ENCODE measurements at regions not wholly inside any gene's neighbourhood (a gene's known extent, or its start where the extent isn't known, plus 50 kb on each side); places are given as distances from the start of the nearest gene placed in this dataset.

- intact Hi-C loops (cut with micrococcal nuclease) = loop anchor here (2.0 to 5.0 kb wide), 5 partner anchors 14 to 118 kb away; no protein-coding TSS in a partner anchor
- H3K36me3 Mint-ChIP-seq = peaks cover 24 to 40% of the 10 kb centered on the region in 2 donors
These were observed 232.3 kb upstream of the ITGA4 start for GRCh38 chr2:181224866-181225265.

GRCh38 chr2:181228661-181229060, 228.5 kb upstream of the ITGA4 start:
- no peak overlapping the region for H3K4me3 Mint-ChIP-seq
- no peak overlapping the region for H3K27ac ChIP-seq (ENCODE audit: low read depth, low read length)
- H3K27ac Mint-ChIP-seq = no peak overlapping the region
- intact Hi-C loops (cut with micrococcal nuclease) = no loop called here
- ChIA-PET CTCF (ENCODE audit: partially characterized antibody) (interaction anchor here (1.0 to 2.4 kb wide), 6 partner anchors 10 to 124 kb away, joined by 3 to 7 read pairs (median 4); no protein-coding TSS in a partner anchor), POLR2A (ENCODE audit: partially characterized antibody) (interaction anchor here (0.9 to 1.6 kb wide), 4 partner anchors 13 to 116 kb away, joined by 3 to 6 read pairs (median 4); no protein-coding TSS in a partner anchor)
- H3K9me3 Mint-ChIP-seq = peaks cover 0 to 21% (median 8%) of the 10 kb centered on the region in 8 donors
- DNase-seq = no peak
- no peak overlapping the region for H3K4me3 ChIP-seq (ENCODE audit: low read length in 2 of 2)
- H3K4me1 Mint-ChIP-seq = peaks cover 17 to 29% (median 18%) of the 10 kb centered on the region in 4 donors
- no peaks in the 10 kb centered on the region for H3K36me3 ChIP-seq (ENCODE audit: insufficient read depth, low read length)
- H3K4me1 ChIP-seq (ENCODE audit: insufficient read depth, low read length) = peaks cover 21% of the 10 kb centered on the region
- no peaks in the 10 kb centered on the region for H3K9me3 ChIP-seq (ENCODE audit: control insufficient read depth in 1 of 2, low read length in 2 of 2)
- no peaks in the 10 kb centered on the region for H3K27me3 ChIP-seq (ENCODE audit: insufficient read depth, low read length)
- H3K36me3 Mint-ChIP-seq = peaks cover 27 to 55% of the 10 kb centered on the region in 2 donors
- H3K27me3 Mint-ChIP-seq = no peaks in the 10 kb centered on the region

More at GRCh38 chr2:181224866-181225265, 232.3 kb upstream of the ITGA4 start:
- peaks cover 37% of the 10 kb centered on the region for H3K4me1 ChIP-seq (ENCODE audit: insufficient read depth, low read length)
- Mint-ChIP-seq H3K27me3 (no peaks in the 10 kb centered on the region), H3K27ac (peak overlapping the region; percentile 88 to 99 (median 94)), H3K4me3 (peak overlapping the region; percentile 31 to 80 (median 61)), H3K4me1 (peaks cover 22 to 40% (median 30%) of the 10 kb centered on the region in 4 donors), H3K9me3 (peaks cover 0 to 42% (median 17%) of the 10 kb centered on the region in 8 donors)
- H3K27me3 ChIP-seq (ENCODE audit: insufficient read depth, low read length) = no peaks in the 10 kb centered on the region
- H3K4me3 ChIP-seq (ENCODE audit: low read length in 2 of 2) = no peak overlapping the region
- peak in 4 of 5 donors; percentile 50 to 71 (median 60) for DNase-seq
- H3K9me3 ChIP-seq (ENCODE audit: control insufficient read depth in 1 of 2, low read length in 2 of 2) = no peaks in the 10 kb centered on the region
- POLR2A ChIA-PET (ENCODE audit: partially characterized antibody) = interaction anchor here (0.6 to 3.8 kb wide), 11 partner anchors 12 to 232 kb away, joined by 3 to 27 read pairs (median 6); partner anchors contain the start of gene ITGA4
- peak overlapping the region; percentile 61 for H3K27ac ChIP-seq (ENCODE audit: low read depth, low read length)
- CTCF ChIA-PET (ENCODE audit: partially characterized antibody) = interaction anchor here (1.0 to 2.2 kb wide), 2 partner anchors 46 to 232 kb away, joined by 4 to 5 read pairs; no protein-coding TSS in a partner anchor
- no peaks in the 10 kb centered on the region for H3K36me3 ChIP-seq (ENCODE audit: insufficient read depth, low read length)

- peaks cover 28 to 62% of the 10 kb centered on the region in 2 donors for H3K36me3 Mint-ChIP-seq
These were observed 226.0 kb upstream of the ITGA4 start for GRCh38 chr2:181231151-181231550.

DNA sequence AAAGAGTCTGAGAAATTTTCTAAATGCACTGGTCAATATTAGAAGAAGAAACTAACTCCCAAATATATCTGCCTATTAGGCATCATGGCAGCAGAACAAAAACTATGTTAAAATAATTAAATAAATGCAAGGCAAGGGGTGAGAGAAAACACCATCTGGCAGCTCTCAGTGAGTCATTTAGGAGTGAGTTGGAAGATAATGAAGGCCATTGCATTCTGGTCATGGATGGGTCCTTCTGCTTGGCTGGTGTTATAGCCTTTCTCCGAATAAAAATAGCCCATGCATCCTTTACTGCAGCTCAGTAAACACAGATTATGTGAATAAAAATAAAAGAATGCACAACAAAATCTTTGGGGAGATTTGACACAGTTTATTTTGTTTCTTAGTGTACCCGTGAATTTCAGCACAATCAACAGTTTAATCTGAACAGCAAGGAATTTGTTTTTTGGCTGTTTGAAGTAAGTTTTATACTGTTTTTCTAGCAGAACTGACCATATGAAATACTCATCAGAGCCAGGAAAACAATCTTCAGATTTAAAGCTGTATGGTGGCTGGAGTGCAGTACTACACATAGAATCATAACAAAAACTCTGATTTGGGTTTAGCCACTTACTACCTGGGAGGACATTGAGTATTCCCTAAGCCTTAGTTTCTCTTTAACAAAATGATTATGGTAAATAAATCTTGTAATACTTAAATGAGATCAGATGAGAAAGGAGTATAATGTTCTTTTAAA, 225.1 kb upstream of the ITGA4 start:
- intact Hi-C loops (cut with micrococcal nuclease) = no loop called here
- DNase-seq = no peak
- Mint-ChIP-seq H3K36me3 (peaks cover 26 to 61% of the 10 kb centered on the region in 2 donors), H3K4me3 (no peak overlapping the region), H3K9me3 (peaks cover 0 to 10% (median 4%) of the 10 kb centered on the region in 8 donors), H3K27ac (no peak overlapping the region), H3K4me1 (peaks cover 0 to 15% (median 11%) of the 10 kb centered on the region in 4 donors), H3K27me3 (no peaks in the 10 kb centered on the region)
- Histone ChIP-seq H3K4me3 (ENCODE audit: low read length in 2 of 2) (no peak overlapping the region), H3K4me1 (ENCODE audit: insufficient read depth, low read length) (no peaks in the 10 kb centered on the region), H3K27ac (ENCODE audit: low read depth, low read length) (no peak overlapping the region), H3K36me3 (ENCODE audit: insufficient read depth, low read length) (no peaks in the 10 kb centered on the region), H3K27me3 (ENCODE audit: insufficient read depth, low read length) (no peaks in the 10 kb centered on the region), H3K9me3 (ENCODE audit: control insufficient read depth in 1 of 2, low read length in 2 of 2) (no peaks in the 10 kb centered on the region)
- ChIA-PET POLR2A (ENCODE audit: partially characterized antibody) (interaction anchor here (0.7 kb wide), 1 partner anchor 128 kb away, joined by 3 read pairs; no protein-coding TSS in a partner anchor), CTCF (ENCODE audit: partially characterized antibody) (no interaction called here)

More at GRCh38 chr2:181231151-181231550, 226.0 kb upstream of the ITGA4 start:
- no peaks in the 10 kb centered on the region for H3K27me3 Mint-ChIP-seq
- DNase-seq = no peak
- H3K4me3 Mint-ChIP-seq = no peak overlapping the region
- no peaks in the 10 kb centered on the region for H3K27me3 ChIP-seq (ENCODE audit: insufficient read depth, low read length)
- no peak overlapping the region for H3K27ac ChIP-seq (ENCODE audit: low read depth, low read length)
- H3K9me3 ChIP-seq (ENCODE audit: control insufficient read depth in 1 of 2, low read length in 2 of 2) = no peaks in the 10 kb centered on the region
- ChIA-PET POLR2A (ENCODE audit: partially characterized antibody) (no interaction called here), CTCF (ENCODE audit: partially characterized antibody) (no interaction called here)
- H3K9me3 Mint-ChIP-seq = peaks cover 0 to 20% (median 8%) of the 10 kb centered on the region in 8 donors
- H3K4me1 Mint-ChIP-seq = peaks cover 3 to 13% (median 12%) of the 10 kb centered on the region in 4 donors
- H3K27ac Mint-ChIP-seq = no peak overlapping the region
- intact Hi-C loops (cut with micrococcal nuclease) = no loop called here
- no peaks in the 10 kb centered on the region for H3K36me3 ChIP-seq (ENCODE audit: insufficient read depth, low read length)
- no peak overlapping the region for H3K4me3 ChIP-seq (ENCODE audit: low read length in 2 of 2)
- no peaks in the 10 kb centered on the region for H3K4me1 ChIP-seq (ENCODE audit: insufficient read depth, low read length)

- Histone ChIP-seq H3K9me3 (ENCODE audit: control insufficient read depth in 1 of 2, low read length in 2 of 2) (no peaks in the 10 kb centered on the region), H3K27ac (ENCODE audit: low read depth, low read length) (no peak overlapping the region), H3K27me3 (ENCODE audit: insufficient read depth, low read length) (no peaks in the 10 kb centered on the region), H3K36me3 (ENCODE audit: insufficient read depth, low read length) (no peaks in the 10 kb centered on the region), H3K4me3 (ENCODE audit: low read length in 2 of 2) (no peak overlapping the region), H3K4me1 (ENCODE audit: insufficient read depth, low read length) (peaks cover 13% of the 10 kb centered on the region)
- Mint-ChIP-seq H3K36me3 (peaks cover 15 to 54% of the 10 kb centered on the region in 2 donors), H3K4me3 (no peak overlapping the region), H3K27me3 (no peaks in the 10 kb centered on the region), H3K9me3 (peaks cover 0 to 5% (median under 1%) of the 10 kb centered on the region in 8 donors), H3K4me1 (peaks cover 10 to 33% (median 28%) of the 10 kb centered on the region in 4 donors), H3K27ac (no peak overlapping the region)
- intact Hi-C loops (cut with micrococcal nuclease) = no loop called here
- DNase-seq = no peak
- ChIA-PET POLR2A (ENCODE audit: partially characterized antibody) (interaction anchor here (1.1 to 1.3 kb wide), 2 partner anchors 34 to 36 kb away, joined by 3 read pairs; no protein-coding TSS in a partner anchor), CTCF (ENCODE audit: partially characterized antibody) (no interaction called here)
These were observed 222.7 kb upstream of the ITGA4 start for GRCh38 chr2:181234487-181234891.

DNA sequence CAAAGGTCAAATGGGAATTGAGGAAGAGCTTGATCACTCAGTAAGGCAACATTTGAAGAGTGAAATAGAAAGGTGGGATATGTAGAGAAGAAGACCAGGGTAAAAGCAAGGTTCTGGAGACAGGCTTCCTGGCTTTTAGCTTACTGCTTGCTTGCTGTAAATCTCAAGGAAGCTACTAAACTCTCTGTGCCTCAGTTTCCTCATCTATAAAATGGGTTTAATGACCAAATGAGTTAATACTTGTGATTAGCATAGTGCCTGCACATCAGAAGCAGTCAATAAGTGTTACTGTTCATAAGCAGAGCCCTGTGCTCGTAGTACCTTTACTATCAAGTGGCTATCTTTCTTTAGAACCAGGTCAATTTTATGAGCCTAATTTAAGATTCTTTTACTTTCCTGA, 222.2 kb upstream of the ITGA4 start:
- no peak overlapping the region for H3K27ac ChIP-seq (ENCODE audit: low read depth, low read length)
- POLR2A ChIA-PET (ENCODE audit: partially characterized antibody) = interaction anchor here (1.1 kb wide), 1 partner anchor 35 kb away, joined by 3 read pairs; no protein-coding TSS in a partner anchor
- no peaks in the 10 kb centered on the region for H3K27me3 ChIP-seq (ENCODE audit: insufficient read depth, low read length)
- no peaks in the 10 kb centered on the region for H3K27me3 Mint-ChIP-seq
- DNase-seq = no peak
- H3K9me3 ChIP-seq (ENCODE audit: control insufficient read depth in 1 of 2, low read length in 2 of 2) = no peaks in the 10 kb centered on the region
- peaks cover 12 to 34% (median 29%) of the 10 kb centered on the region in 4 donors for H3K4me1 Mint-ChIP-seq
- no peaks in the 10 kb centered on the region for H3K36me3 ChIP-seq (ENCODE audit: insufficient read depth, low read length)
- peaks cover 15 to 52% of the 10 kb centered on the region in 2 donors for H3K36me3 Mint-ChIP-seq
- no peak overlapping the region for H3K4me3 ChIP-seq (ENCODE audit: low read length in 2 of 2)
- H3K4me1 ChIP-seq (ENCODE audit: insufficient read depth, low read length) = peaks cover 16% of the 10 kb centered on the region
- no peak overlapping the region for H3K4me3 Mint-ChIP-seq
- intact Hi-C loops (cut with micrococcal nuclease) = no loop called here
- peak overlapping the region in 1 of 7 donors; percentile 21 for H3K27ac Mint-ChIP-seq
- CTCF ChIA-PET (ENCODE audit: partially characterized antibody) = no interaction called here
- peaks cover 0 to 5% (median under 1%) of the 10 kb centered on the region in 8 donors for H3K9me3 Mint-ChIP-seq

Measured in CD4-positive, alpha-beta memory T cell (primary cell).